Tibial artery (tissue), 4 donors: ENCODE measurements at regions not wholly inside any gene's neighbourhood (a gene's known extent, or its start where the extent isn't known, plus 50 kb on each side); places are given as distances from the start of the nearest gene placed in this dataset.
"Not testable (repeated sequence)": the region's sequence is repeated elsewhere in the genome, so short reads cannot be mapped to it uniquely, and the experiment has no call there.

Experiments
- DNase-seq, 2 donors: peaks; one replicate each; pipeline ENCODE4 v3.0.0-alpha.2; 2019
- H3K27ac ChIP-seq, 2 donors: fragments of 200-600 bp; sonication (generic) in 1 of 2; 1 replicate in 1 of 2; 2 replicates in 1 of 2; pipeline ENCODE4 v1.5.1; 2018 to 2019; ENCODE audit warnings: mild to moderate bottlenecking in 1 of 2
- H3K27me3 ChIP-seq, 2 donors: fragments of 200-600 bp; sonication (generic) in 1 of 2; one replicate each; pipeline versions ENCODE4 v1.5.1 to v1.6.0; 2016 to 2019
- H3K36me3 ChIP-seq, 3 donors: fragments of 200-600 bp; sonication (generic) in 2 of 3; one replicate each; pipeline ENCODE4 v1.5.1; 2016 to 2019; ENCODE audit warnings: mild to moderate bottlenecking in 2 of 3
- H3K4me1 ChIP-seq, 4 donors: fragments of 200-600 bp; sonication (generic) in 2 of 4; 1 replicate in 3 of 4; 2 replicates in 1 of 4; pipeline ENCODE4 v1.5.1; 2016 to 2019
- H3K4me3 ChIP-seq, 2 donors: fragments of 200-600 bp; sonication (generic) in 1 of 2; 1 replicate in 1 of 2; 2 replicates in 1 of 2; pipeline ENCODE4 v1.5.1; 2018 to 2019; ENCODE audit warnings: mild to moderate bottlenecking in 2 of 2
- H3K9me3 ChIP-seq, 3 donors: fragments of 200-600 bp; sonication (generic) in 1 of 3; one replicate each; pipeline ENCODE4 v1.5.1; 2016 to 2019
- CTCF ChIP-seq, 2 experiments: fragments of 200-600 bp in 1 of 2; fragments of 450-650 bp in 1 of 2; IDR thresholded peaks; one replicate each; pipeline ENCODE4 v1.5.1; 2017 to 2019; ENCODE audit warnings: antibody characterized with exemption in 2 of 2, mild to moderate bottlenecking in 1 of 2, moderate library complexity in 1 of 2
- intact Hi-C: fragments of 100-400 bp; cut with DNase I; formaldehyde crosslinking; loops from one replicate; pipeline ENCODE4 v1.15.0; 2023; ENCODE audit warnings: low total_unique reads

GRCh38 chr5:87536365-87536764 is 123.6 kb upstream of the CCNH start:
- Histone ChIP-seq H3K4me3 (no peak overlapping the region), H3K36me3 (no peaks in the 10 kb centered on the region), H3K27me3 (no peaks in the 10 kb centered on the region), H3K27ac (no peak overlapping the region), H3K9me3 (no peaks in the 10 kb centered on the region), H3K4me1 (no peaks in the 10 kb centered on the region)
- no peak for DNase-seq
- TF ChIP-seq CTCF (IDR thresholded peaks at IDR 0.05) = no peak
- intact Hi-C loops = no loop called here

- no peak overlapping the region for H3K27ac ChIP-seq
- H3K9me3 ChIP-seq = no peaks in the 10 kb centered on the region
- H3K4me1 ChIP-seq = no peaks in the 10 kb centered on the region
- TF ChIP-seq CTCF (IDR thresholded peaks at IDR 0.05) = no peak
- intact Hi-C loops = no loop called here
- H3K36me3 ChIP-seq = no peaks in the 10 kb centered on the region
- DNase-seq = no peak
- no peaks in the 10 kb centered on the region for H3K27me3 ChIP-seq
- H3K4me3 ChIP-seq = no peak overlapping the region
Measured at GRCh38 chr5:87535706-87536105, 123.0 kb upstream of the CCNH start.

GRCh38 chr5:87529486-87530076 is 116.9 kb upstream of the CCNH start:
- H3K4me1 ChIP-seq = no peaks in the 10 kb centered on the region
- intact Hi-C loops = no loop called here
- no peak overlapping the region for H3K4me3 ChIP-seq
- DNase-seq = no peak
- H3K9me3 ChIP-seq = no peaks in the 10 kb centered on the region
- H3K36me3 ChIP-seq = no peaks in the 10 kb centered on the region
- no peak overlapping the region for H3K27ac ChIP-seq
- no peaks in the 10 kb centered on the region for H3K27me3 ChIP-seq
- TF ChIP-seq CTCF (IDR thresholded peaks at IDR 0.05) = no peak

- Histone ChIP-seq H3K4me3 (no peak overlapping the region), H3K27ac (no peak overlapping the region), H3K9me3 (no peaks in the 10 kb centered on the region), H3K36me3 (no peaks in the 10 kb centered on the region), H3K4me1 (no peaks in the 10 kb centered on the region), H3K27me3 (no peaks in the 10 kb centered on the region)
- intact Hi-C loops = no loop called here
- no peak for DNase-seq
- TF ChIP-seq CTCF (IDR thresholded peaks at IDR 0.05) = no peak
Measured at GRCh38 chr5:87526131-87526530, 113.4 kb upstream of the CCNH start.

GRCh38 chr5:87524217-87524616 is 111.5 kb upstream of the CCNH start:
- Histone ChIP-seq H3K4me1 (no peaks in the 10 kb centered on the region), H3K9me3 (no peaks in the 10 kb centered on the region), H3K36me3 (no peaks in the 10 kb centered on the region), H3K27me3 (no peaks in the 10 kb centered on the region), H3K4me3 (no peak overlapping the region), H3K27ac (no peak overlapping the region)
- intact Hi-C loops = no loop called here
- no peak for TF ChIP-seq CTCF (IDR thresholded peaks at IDR 0.05)
- DNase-seq = no peak

GRCh38 chr5:87511778-87512177 is 99.0 kb upstream of the CCNH start:
- H3K4me1 ChIP-seq, H3K27ac ChIP-seq, H3K4me3 ChIP-seq, intact Hi-C loops, H3K36me3 ChIP-seq, H3K27me3 ChIP-seq, H3K9me3 ChIP-seq, DNase-seq: not testable (repeated sequence)
